Stimulated activated effector memory CD8-positive, alpha-beta T cell treated with anti-CD3 and anti-CD28 coated beads, Interleukin-12 subunit alpha, Interleukin-12 subunit beta, amount 100 ng/mL, for 72 hours (primary cell): ENCODE measurements at regions not wholly inside any gene's neighbourhood (a gene's known extent, or its start where the extent isn't known, plus 50 kb on each side); places are given as distances from the start of the nearest gene placed in this dataset.

Experiments
- ATAC-seq: fragments of 150-1000 bp; cut with Tn5 transposase; 2 replicates; pipeline ENCODE4 v1.10.0; 2021
- DNase-seq, 2 donors: peaks; one replicate each; pipeline ENCODE4 v3.0.0; 2021 to 2022; ENCODE audit warnings: low spot score in 2 of 2
- H3K27ac Mint-ChIP-seq: one replicate; pipeline ENCODE4 v1.8.0; 2022; ENCODE audit warnings: mild to moderate bottlenecking, mixed read lengths
- H3K36me3 Mint-ChIP-seq: one replicate; pipeline ENCODE4 v1.8.0; 2022; ENCODE audit warnings: mild to moderate bottlenecking, mixed read lengths
- H3K4me1 Mint-ChIP-seq: one replicate; pipeline ENCODE4 v1.8.0; 2022; ENCODE audit warnings: mixed read lengths
- H3K4me3 Mint-ChIP-seq: one replicate; pipeline ENCODE4 v1.8.0; 2022; ENCODE audit warnings: mild to moderate bottlenecking, mixed read lengths
- H3K9me3 Mint-ChIP-seq: one replicate; pipeline ENCODE4 v1.8.0; 2022; ENCODE audit warnings: mixed read lengths

DNA sequence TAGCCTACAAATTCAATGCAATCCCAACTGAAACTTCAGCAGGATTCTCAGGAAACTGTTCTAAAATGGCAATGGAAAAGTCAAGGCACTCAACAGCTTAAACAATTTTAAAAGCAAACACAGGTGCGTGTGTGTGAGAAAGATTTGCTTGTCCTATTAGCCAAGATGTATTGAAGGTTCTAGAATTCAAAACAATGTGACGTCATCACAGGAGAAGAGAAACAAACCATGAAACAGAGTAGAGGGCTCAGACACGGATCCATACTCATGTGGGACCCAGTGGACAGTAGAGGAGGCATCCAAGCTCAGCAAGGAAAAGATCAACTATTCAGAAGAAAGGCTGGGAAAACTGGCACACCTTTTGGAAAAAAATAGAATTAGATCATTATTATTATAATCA, 152.8 kb upstream of the DHRS4 start:
- Mint-ChIP-seq H3K9me3 (peaks cover 11% of the 10 kb centered on the region), H3K36me3 (no peaks in the 10 kb centered on the region), H3K4me3 (no peak overlapping the region), H3K4me1 (no peaks in the 10 kb centered on the region), H3K27ac (no peak overlapping the region)
- no peak for DNase-seq
- ATAC-seq, result no peak

DNA sequence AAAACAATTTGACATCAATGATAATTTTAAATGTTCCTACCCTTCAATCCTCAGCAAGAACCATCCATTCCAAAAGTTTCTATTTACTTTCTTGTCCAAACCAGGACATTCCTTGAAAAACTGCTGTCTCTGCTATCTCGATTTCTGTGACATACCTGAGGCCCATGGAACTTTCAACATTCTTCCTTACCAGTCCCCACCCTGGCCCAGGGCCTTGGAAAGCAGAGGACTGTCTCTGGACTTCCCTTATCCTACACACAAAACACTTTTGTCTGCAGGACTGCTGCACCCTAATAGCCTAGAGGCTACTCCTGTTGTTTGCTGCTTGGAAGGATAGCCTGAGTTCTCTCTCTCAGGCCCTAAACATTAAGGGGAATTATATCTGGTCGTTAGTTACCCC, 151.8 kb upstream of the DHRS4 start:
- no peak for ATAC-seq
- Mint-ChIP-seq H3K4me3 (no peak overlapping the region), H3K36me3 (no peaks in the 10 kb centered on the region), H3K9me3 (peaks cover 11% of the 10 kb centered on the region), H3K4me1 (no peaks in the 10 kb centered on the region), H3K27ac (no peak overlapping the region)
- no peak for DNase-seq

DNA sequence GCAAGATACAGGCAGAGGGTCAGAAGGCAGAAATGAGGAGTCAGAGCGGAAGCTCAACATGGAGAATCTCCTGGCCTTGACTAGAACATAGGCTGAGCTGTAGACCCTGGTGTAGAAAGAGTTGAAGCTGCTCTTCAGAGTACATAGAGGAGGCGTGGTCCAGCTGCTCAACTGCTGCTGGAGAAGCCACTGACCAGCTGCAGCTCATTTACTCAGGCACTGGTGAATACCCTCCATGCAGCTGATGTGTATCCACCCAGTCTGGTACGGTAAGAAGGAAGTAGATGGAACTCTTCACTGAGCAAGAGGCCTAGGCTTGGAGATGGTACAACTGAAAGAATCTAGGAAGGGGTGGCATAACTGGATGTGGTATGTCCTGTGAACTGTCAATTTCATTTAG, 148.8 kb upstream of the DHRS4 start:
- Mint-ChIP-seq H3K4me3 (no peak overlapping the region), H3K36me3 (no peaks in the 10 kb centered on the region), H3K4me1 (no peaks in the 10 kb centered on the region), H3K27ac (no peak overlapping the region), H3K9me3 (peaks cover 11% of the 10 kb centered on the region)
- DNase-seq (no peak), ATAC-seq (no peak)

DNA sequence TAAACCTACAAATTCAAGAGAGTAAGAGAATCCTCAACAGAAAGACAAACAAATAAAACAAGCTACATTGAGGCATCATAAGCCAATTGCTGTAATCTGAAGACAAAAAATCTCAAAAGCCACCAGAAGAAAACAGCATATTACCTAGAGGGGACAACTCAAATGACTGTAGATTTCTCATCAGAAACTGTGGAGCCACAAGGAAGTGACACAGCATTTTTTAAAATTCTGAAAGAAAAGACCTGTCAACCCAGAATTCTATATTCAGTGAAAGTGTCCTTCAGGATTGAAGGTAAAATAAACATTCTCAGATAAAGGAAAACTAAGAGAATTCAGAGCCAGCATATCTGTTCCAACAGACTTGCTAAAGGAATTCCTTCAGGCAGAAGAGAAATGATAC, 147.8 kb upstream of the DHRS4 start:
- Mint-ChIP-seq H3K4me1 (no peaks in the 10 kb centered on the region), H3K27ac (no peak overlapping the region), H3K9me3 (peaks cover 11% of the 10 kb centered on the region), H3K4me3 (no peak overlapping the region), H3K36me3 (no peaks in the 10 kb centered on the region)
- DNase-seq (no peak), ATAC-seq (no peak)

DNA sequence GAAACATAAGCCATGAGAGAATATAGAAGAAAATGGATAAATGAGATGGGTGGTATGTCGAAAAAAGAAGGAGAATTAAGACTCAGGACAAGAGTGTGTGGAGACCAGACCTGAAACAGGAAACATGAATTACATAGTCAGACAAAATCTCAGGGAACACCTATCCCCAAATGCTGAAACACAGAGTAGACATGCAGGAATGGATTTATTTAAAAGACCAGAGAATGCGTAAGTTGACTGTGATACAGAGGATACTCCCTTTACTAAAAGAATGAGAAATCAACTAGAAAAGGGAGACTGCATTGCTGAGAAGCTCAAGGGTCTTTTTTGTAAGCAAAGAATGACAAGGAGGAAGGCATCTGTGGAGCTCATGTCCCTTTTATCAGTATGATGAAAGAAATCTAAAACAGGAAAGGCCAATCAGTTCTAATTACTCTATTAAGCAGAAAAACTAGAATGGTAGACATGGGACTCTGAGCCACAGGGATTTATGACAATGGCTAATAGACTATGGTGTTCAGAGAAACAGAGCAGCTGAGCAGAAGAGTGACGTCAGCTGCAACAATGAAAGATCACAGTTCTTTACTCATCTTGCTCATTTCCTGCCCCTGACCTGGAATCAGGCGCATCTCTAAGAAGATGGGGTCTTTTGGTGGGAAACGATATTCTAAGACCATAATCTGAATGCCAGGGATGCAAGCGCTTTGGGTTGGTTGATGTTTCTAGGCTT, 138.9 kb upstream of the DHRS4 start:
- DNase-seq, result no peak
- no peak overlapping the region for H3K27ac Mint-ChIP-seq
- no peaks in the 10 kb centered on the region for H3K36me3 Mint-ChIP-seq

DNA sequence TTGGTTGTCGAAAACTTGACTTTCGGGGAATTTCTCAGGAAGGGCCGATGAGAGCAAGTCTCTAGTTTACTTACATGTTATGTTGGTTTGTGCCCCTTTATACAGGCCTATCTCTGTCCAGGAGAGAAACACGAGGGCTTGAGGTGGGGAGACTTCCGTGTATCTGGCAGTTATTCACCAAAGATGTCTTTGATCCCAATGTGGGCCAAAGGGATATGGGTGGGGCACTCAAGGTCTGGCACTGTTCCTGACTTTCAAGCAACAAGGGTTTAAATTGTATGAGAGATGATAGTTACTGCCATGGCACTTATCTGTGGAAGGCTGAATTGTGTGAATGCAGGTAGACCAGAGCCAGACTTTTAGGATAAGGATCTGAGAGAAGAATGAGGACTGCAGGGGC, 137.2 kb upstream of the DHRS4 start:
- no peaks in the 10 kb centered on the region for H3K4me1 Mint-ChIP-seq
- ATAC-seq, result no peak
- H3K9me3 Mint-ChIP-seq, result peaks cover 3% of the 10 kb centered on the region
- no peak overlapping the region for H3K4me3 Mint-ChIP-seq
- no peaks in the 10 kb centered on the region for H3K36me3 Mint-ChIP-seq
- DNase-seq, result no peak
- no peak overlapping the region for H3K27ac Mint-ChIP-seq

More for the DNA sequence above, 138.9 kb upstream of the DHRS4 start:
- ATAC-seq, result no peak
- no peaks in the 10 kb centered on the region for H3K4me1 Mint-ChIP-seq
- no peak overlapping the region for H3K4me3 Mint-ChIP-seq
- no peaks in the 10 kb centered on the region for H3K9me3 Mint-ChIP-seq

DNA sequence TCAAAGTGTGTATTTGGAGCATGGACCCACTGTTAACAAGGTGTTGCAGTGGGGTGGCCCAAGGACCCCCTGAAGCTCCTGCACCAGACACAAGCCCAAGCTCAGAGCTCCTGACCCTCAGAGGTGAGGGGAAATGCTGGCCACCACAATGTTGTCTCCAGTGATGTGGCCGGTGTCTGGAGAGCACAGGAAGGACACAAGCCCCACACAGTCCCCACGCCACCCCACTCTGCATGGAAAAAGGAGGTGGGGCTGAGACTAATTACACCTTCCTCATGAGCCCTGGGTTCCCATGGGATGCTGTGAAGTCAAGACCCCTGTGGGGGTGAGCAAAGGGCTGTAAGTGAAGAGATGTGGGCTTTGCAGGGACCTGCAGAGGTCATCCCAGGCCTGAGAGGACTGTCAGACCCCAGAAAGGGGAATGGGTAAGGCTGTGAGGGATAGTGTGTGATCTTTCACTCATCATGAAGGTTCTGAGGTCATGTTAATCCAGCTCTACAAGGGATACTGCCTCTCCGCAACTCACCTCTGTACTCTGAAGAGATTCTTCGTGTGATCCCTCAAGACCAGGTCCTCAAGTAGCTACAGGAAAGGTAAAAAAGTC, 136.3 kb upstream of the DHRS4 start:
- Mint-ChIP-seq H3K36me3 (no peaks in the 10 kb centered on the region), H3K4me1 (no peaks in the 10 kb centered on the region), H3K9me3 (peaks cover 3% of the 10 kb centered on the region), H3K27ac (no peak overlapping the region), H3K4me3 (no peak overlapping the region)
- ATAC-seq, result peak; percentile 34
- DNase-seq, result no peak

DNA sequence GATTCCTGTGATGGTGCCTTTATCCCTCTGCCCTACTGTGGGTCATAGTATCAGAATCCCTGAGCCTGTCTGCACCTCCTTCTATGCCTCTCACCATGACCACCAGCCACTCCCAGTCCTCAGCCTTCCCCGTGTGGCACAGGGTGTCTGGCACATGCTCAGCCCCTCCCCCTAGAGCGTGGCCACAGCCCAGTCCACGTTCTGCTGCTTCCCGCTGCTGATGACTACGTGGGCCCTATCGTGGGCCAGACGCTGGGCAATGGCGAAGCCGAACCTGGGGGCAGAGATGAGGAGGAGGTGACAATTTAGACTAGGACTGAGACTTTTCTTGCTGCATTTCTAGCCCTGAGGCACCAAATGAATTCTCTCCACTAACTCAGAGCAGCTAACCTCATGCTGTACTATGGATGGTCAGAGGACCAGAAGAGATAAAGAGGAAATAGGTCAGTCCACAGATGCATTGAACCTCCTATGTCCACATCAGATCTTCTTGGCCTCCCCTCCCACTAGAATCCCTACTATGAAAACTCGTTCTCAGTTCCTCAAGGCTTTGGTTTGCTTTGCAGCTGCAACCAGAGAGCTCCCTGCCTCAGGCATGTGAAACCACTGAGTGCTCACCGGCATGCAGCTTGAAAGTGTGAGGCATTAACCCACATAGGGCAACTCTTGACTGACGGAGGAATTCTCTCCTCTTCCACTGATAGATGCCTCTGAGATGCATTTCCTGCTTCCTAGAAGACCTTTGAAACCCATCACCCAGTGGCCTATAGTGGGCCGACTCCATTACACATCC, 126.3 kb upstream of the DHRS4 start:
- Mint-ChIP-seq H3K4me3 (no peak overlapping the region), H3K36me3 (no peaks in the 10 kb centered on the region), H3K4me1 (no peaks in the 10 kb centered on the region), H3K27ac (no peak overlapping the region), H3K9me3 (no peaks in the 10 kb centered on the region)
- DNase-seq (no peak), ATAC-seq (no peak)

DNA sequence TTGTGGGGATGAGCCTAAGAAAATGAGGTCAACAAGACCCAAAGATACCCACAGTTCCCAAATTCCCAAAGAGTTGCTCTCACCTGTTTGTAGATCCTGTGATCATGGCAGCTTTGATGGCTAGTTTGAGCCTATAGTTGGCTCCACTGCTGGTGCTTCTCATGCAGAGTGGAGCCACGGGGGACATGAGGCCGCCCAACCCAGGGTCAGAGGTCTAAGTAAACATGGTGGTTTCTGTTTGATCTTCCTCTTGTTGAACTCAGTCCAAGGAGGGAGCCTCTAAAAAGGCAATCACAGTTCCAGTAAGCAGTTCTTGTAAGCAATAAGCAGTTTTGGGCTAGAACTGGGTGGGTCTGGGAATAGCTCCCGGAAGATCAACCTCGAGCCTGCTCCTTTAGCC, 125.6 kb upstream of the DHRS4 start:
- Mint-ChIP-seq H3K36me3 (no peaks in the 10 kb centered on the region), H3K4me1 (no peaks in the 10 kb centered on the region), H3K9me3 (no peaks in the 10 kb centered on the region), H3K4me3 (no peak overlapping the region), H3K27ac (no peak overlapping the region)
- ATAC-seq (no peak), DNase-seq (no peak)

DNA sequence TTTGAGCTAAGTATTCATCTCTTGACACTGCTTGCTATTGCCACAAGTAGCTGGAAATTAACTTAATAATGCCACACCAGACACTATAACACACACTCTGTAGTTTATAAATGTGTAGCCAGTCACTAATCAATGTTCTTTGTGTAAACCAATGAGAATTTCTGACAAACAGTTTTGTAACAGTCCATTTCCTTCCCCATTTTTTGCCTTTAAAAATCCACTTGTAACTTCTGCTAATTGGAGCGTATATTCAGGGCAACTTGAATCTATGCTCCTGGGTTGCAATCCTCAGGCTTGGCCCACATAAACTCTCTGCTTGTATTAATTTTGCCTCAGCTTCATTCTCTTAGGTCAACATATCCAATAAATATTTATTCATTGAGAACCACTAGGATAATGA, 125.0 kb upstream of the DHRS4 start:
- Mint-ChIP-seq H3K36me3 (no peaks in the 10 kb centered on the region), H3K4me1 (no peaks in the 10 kb centered on the region), H3K4me3 (no peak overlapping the region), H3K9me3 (no peaks in the 10 kb centered on the region), H3K27ac (no peak overlapping the region)
- ATAC-seq (no peak), DNase-seq (no peak)

DNA sequence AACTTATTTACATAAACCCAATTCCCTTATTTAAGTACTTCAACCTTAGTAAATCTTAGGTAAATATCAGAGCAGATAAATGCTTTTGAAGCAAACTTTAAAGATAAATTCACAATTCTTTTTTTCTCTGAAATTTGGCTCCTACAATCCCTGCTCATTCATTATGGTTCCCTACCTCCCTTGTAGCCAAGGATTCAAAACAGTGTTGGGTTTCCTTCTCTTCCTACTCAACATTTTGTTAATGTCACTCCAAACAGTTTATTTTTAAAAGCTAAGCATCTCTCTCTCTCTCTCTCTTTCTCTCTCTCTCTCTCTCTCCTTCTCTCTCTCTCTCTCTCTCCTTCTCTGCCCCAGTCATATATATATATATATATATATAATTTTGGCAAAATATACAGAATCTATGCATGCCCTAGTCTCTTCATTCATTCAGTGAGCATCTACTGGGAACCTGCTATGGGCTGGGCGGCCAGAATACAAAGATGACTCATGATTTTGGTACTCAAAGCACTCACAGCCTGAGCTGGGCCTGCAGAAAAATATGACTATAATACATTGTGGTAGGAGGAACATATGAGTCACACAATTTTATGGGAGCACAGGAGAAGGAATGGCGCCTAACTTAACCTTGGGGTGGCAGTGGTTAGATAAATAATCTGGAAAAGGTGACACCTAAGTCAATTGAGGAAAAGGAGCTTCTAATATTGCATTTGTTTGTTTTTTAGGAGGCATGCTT, 123.7 kb upstream of the DHRS4 start:
- DNase-seq (no peak), ATAC-seq (no peak)
- H3K4me1 Mint-ChIP-seq, result no peaks in the 10 kb centered on the region
- H3K4me3 Mint-ChIP-seq, result no peak overlapping the region
- H3K36me3 Mint-ChIP-seq, result no peaks in the 10 kb centered on the region
- H3K9me3 Mint-ChIP-seq, result no peaks in the 10 kb centered on the region
- H3K27ac Mint-ChIP-seq, result no peak overlapping the region

DNA sequence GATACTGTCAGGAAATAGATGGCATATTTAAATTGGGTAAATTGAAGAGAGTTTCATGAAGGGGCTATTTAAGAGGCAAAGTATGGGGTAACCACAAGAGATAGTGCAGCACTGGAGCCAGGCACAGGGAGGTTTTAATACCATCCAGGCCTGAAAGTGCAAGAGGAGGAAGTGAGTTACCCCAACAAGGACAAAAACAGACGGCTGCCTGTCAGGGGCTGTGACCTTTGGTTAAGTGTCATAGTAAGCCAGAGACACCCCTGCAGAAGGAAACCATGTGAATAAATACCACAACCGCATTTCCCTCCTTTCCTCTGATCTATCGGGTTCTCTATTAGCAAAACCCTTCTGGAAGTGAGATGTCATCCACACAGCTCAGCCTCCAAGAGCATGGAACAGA, 122.0 kb upstream of the DHRS4 start:
- Mint-ChIP-seq H3K4me1 (no peaks in the 10 kb centered on the region), H3K36me3 (no peaks in the 10 kb centered on the region), H3K4me3 (no peak overlapping the region), H3K9me3 (no peaks in the 10 kb centered on the region), H3K27ac (no peak overlapping the region)
- ATAC-seq (peak; percentile 34), DNase-seq (no peak)

DNA sequence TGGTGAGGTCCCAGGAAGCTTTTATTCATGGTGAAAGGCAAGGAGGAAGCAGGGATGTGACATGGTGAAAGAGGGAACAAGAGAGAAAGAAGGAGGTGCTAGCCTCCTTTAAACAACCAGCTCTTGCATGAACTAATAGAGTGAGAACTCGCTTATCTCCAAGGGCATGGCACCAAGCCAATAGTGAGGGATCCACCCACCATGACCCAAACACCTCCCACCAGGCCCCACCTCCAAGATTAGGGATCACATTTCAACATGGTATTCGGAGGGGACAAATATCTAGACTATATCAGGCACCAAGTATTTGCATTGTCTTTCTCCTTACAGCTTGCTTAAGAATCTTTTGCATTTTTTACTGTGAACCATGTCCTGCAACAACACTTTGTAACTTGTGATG, 91.9 kb upstream of the DHRS4 start:
- Mint-ChIP-seq H3K36me3 (no peaks in the 10 kb centered on the region), H3K4me1 (no peaks in the 10 kb centered on the region), H3K9me3 (no peaks in the 10 kb centered on the region), H3K4me3 (no peak overlapping the region), H3K27ac (no peak overlapping the region)
- DNase-seq (no peak), ATAC-seq (no peak)

DNA sequence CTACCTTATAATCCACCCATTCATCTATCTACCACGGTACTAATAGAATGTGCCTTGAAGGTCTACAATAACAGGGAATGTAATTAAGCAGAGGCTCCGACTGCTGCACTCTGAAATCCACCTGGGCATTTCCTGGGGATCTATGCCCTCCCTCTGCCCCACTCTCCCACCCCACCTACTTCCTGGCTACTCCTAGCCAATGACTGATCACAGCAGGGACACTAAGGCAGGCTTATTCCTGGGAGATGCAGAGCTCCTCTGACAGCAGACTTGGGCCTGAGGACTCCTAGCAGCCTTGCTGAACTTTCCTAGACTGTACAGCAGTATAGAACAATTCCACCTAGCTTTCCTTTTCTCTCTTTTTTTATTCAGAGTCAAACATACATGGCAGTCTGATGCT, 91.1 kb upstream of the DHRS4 start:
- Mint-ChIP-seq H3K4me1 (no peaks in the 10 kb centered on the region), H3K9me3 (no peaks in the 10 kb centered on the region), H3K4me3 (no peak overlapping the region), H3K36me3 (no peaks in the 10 kb centered on the region), H3K27ac (no peak overlapping the region)
- DNase-seq (no peak), ATAC-seq (no peak)

DNA sequence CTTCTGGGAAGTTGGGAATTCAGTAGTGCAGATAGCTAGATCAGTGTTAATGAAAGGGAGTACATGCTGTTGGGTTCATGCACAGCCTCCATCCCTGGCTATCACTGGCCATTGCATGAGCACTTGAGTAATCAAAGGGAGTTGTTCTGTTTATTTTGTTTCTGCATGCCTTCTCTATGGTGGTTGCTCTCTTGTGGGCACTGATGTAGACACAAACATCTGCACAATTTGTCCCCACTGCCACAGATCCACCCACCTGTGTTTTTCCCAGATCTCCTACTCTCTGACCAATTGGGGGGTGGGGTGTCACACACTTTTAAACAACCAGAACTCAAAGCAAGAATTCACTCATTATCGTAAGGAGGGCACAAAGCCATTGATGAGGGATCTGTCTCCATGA, 89.7 kb upstream of the DHRS4 start:
- ATAC-seq (no peak), DNase-seq (no peak)
- Mint-ChIP-seq H3K27ac (no peak overlapping the region), H3K4me1 (no peaks in the 10 kb centered on the region), H3K9me3 (no peaks in the 10 kb centered on the region), H3K36me3 (no peaks in the 10 kb centered on the region), H3K4me3 (no peak overlapping the region)
